ENCODE measurements at regions not wholly inside any gene's neighbourhood (a gene's known extent, or its start where the extent isn't known, plus 50 kb on each side); places are given as distances from the start of the nearest gene placed in this dataset.

GRCh38 chr22:49491726-49492125, 335.9 kb downstream of the BRD1 start:
- no peak overlapping the region for H3K4me3 ChIP-seq (replicated peaks; ENCODE audit: low read depth, low read length)
- TF ChIP-seq CTCF (IDR thresholded peaks at IDR 0.05; ENCODE audit: low read depth, low read length, missing control alignments): no peak
- DNase-seq (ENCODE audit: extremely low read depth, low read depth): no peak

GRCh38 chr22:49491221-49491635, 336.4 kb downstream of the BRD1 start:
- no peak overlapping the region for H3K4me3 ChIP-seq (replicated peaks; ENCODE audit: low read depth, low read length)
- no peak for TF ChIP-seq CTCF (IDR thresholded peaks at IDR 0.05; ENCODE audit: low read depth, low read length, missing control alignments)
- no peak for DNase-seq (ENCODE audit: extremely low read depth, low read depth)

- DNase-seq (ENCODE audit: extremely low read depth, low read depth): no peak
- no peak overlapping the region for H3K4me3 ChIP-seq (replicated peaks; ENCODE audit: low read depth, low read length)
- TF ChIP-seq CTCF (IDR thresholded peaks at IDR 0.05; ENCODE audit: low read depth, low read length, missing control alignments): no peak
These were observed 337.0 kb downstream of the BRD1 start for GRCh38 chr22:49490692-49491091.

GRCh38 chr22:49489821-49490220, 337.9 kb downstream of the BRD1 start:
- no peak for TF ChIP-seq CTCF (IDR thresholded peaks at IDR 0.05; ENCODE audit: low read depth, low read length, missing control alignments)
- DNase-seq (ENCODE audit: extremely low read depth, low read depth): no peak
- no peak overlapping the region for H3K4me3 ChIP-seq (replicated peaks; ENCODE audit: low read depth, low read length)

- DNase-seq (ENCODE audit: extremely low read depth, low read depth): no peak
- H3K4me3 ChIP-seq (replicated peaks; ENCODE audit: low read depth, low read length): no peak overlapping the region
- no peak for TF ChIP-seq CTCF (IDR thresholded peaks at IDR 0.05; ENCODE audit: low read depth, low read length, missing control alignments)
These were observed 338.7 kb downstream of the BRD1 start for GRCh38 chr22:49488943-49489342.

GRCh38 chr22:49487950-49488349, 339.7 kb downstream of the BRD1 start:
- no peak for TF ChIP-seq CTCF (IDR thresholded peaks at IDR 0.05; ENCODE audit: low read depth, low read length, missing control alignments)
- no peak for DNase-seq (ENCODE audit: extremely low read depth, low read depth)
- no peak overlapping the region for H3K4me3 ChIP-seq (replicated peaks; ENCODE audit: low read depth, low read length)

GRCh38 chr22:49486225-49486624, 341.4 kb downstream of the BRD1 start:
- no peak overlapping the region for H3K4me3 ChIP-seq (replicated peaks; ENCODE audit: low read depth, low read length)
- TF ChIP-seq CTCF (IDR thresholded peaks at IDR 0.05; ENCODE audit: low read depth, low read length, missing control alignments): no peak
- DNase-seq (ENCODE audit: extremely low read depth, low read depth): no peak
